ENCODE measurements at regions not wholly inside any gene's neighbourhood (a gene's known extent, or its start where the extent isn't known, plus 50 kb on each side); places are given as distances from the start of the nearest gene placed in this dataset.

DNA sequence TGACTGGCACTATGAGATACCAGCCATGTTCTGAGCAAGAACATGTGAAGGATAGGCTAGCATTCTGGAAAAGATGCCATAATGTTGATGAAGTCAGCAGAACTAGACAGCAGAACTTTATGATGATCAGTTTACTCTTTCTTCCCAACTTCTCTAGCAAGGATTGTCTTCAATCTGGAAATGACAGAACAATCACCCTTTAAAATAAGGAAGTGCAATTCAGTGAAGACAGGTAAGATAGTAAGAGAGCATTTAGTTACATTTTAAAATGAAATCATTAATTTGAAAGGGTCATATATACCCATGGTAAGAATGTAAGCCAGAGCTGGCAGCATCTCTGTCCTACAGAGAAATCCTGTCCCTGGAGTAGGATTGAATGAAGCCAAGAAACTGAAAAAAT lies 66.0 kb upstream of the C12orf71 start:
- Mint-ChIP-seq H3K4me3 (ENCODE audit: unreplicated experiment) (no peak overlapping the region), H3K4me1 (ENCODE audit: unreplicated experiment) (peaks cover 9% of the 10 kb centered on the region), H3K9me3 (ENCODE audit: unreplicated experiment) (no peaks in the 10 kb centered on the region), H3K36me3 (ENCODE audit: low read depth, unreplicated experiment) (no peaks in the 10 kb centered on the region), H3K27ac (ENCODE audit: unreplicated experiment) (no peak overlapping the region), H3K27me3 (ENCODE audit: unreplicated experiment) (no peaks in the 10 kb centered on the region)
- TF ChIP-seq, protein P1, sequence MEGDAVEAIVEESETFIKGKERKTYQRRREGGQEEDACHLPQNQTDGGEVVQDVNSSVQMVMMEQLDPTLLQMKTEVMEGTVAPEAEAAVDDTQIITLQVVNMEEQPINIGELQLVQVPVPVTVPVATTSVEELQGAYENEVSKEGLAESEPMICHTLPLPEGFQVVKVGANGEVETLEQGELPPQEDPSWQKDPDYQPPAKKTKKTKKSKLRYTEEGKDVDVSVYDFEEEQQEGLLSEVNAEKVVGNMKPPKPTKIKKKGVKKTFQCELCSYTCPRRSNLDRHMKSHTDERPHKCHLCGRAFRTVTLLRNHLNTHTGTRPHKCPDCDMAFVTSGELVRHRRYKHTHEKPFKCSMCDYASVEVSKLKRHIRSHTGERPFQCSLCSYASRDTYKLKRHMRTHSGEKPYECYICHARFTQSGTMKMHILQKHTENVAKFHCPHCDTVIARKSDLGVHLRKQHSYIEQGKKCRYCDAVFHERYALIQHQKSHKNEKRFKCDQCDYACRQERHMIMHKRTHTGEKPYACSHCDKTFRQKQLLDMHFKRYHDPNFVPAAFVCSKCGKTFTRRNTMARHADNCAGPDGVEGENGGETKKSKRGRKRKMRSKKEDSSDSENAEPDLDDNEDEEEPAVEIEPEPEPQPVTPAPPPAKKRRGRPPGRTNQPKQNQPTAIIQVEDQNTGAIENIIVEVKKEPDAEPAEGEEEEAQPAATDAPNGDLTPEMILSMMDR (IDR thresholded peaks at IDR 0.05; ENCODE audit: unreplicated experiment) = no peak
- no peak for DNase-seq (ENCODE audit: low spot score)

GRCh38 chr12:27148791-27149190 lies 66.4 kb upstream of the C12orf71 start:
- H3K27ac Mint-ChIP-seq (ENCODE audit: unreplicated experiment) = no peak overlapping the region
- no peaks in the 10 kb centered on the region for H3K36me3 Mint-ChIP-seq (ENCODE audit: low read depth, unreplicated experiment)
- DNase-seq (ENCODE audit: low spot score) = no peak
- peaks cover 9% of the 10 kb centered on the region for H3K4me1 Mint-ChIP-seq (ENCODE audit: unreplicated experiment)
- H3K9me3 Mint-ChIP-seq (ENCODE audit: unreplicated experiment) = no peaks in the 10 kb centered on the region
- no peak overlapping the region for H3K4me3 Mint-ChIP-seq (ENCODE audit: unreplicated experiment)
- TF ChIP-seq, protein P1 (IDR thresholded peaks at IDR 0.05; ENCODE audit: unreplicated experiment) = no peak
- H3K27me3 Mint-ChIP-seq (ENCODE audit: unreplicated experiment) = no peaks in the 10 kb centered on the region

DNA sequence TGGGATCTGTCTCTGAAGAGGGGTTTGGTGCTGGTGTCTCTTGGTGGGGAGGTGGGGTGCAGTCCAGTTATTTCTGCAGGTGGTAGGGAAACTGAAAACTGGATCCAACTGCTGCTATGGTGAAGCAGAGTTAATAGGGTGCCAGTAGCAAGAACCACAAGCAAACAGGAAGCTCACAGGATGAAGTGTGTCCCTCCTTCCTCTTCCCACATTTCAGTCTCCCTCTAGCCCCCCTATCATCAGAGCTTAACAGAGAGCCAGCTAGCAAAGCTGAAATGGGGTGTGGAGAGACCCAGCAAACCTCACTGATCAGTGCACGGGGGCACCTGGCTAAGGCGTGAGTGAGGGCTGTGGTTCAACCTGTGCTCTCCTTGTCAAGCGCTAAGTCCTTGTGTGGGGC lies 69.1 kb upstream of the C12orf71 start:
- TF ChIP-seq, protein P1 (IDR thresholded peaks at IDR 0.05; ENCODE audit: unreplicated experiment) = no peak

DNA sequence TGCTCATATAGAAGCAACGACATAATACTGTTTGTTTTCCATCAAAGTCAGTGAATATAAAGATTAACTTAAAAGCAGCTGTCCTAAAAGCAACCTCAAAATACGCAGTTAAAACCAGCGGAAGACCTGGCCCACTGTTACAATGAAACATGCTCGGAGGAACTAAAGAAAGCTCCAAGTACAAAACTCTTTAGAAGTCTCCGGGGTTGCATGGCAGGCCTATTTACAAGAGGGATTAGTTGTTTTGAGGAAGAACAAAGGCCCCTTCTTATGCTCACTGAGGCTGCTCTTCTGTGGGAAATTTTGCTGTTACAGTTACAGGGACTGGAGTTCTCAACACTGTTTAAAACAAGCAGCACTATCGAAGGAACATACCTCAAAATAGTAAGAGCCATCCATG lies 75.9 kb upstream of the C12orf71 start:
- DNase-seq (ENCODE audit: low spot score) = no peak
- H3K27ac Mint-ChIP-seq (ENCODE audit: unreplicated experiment) = no peak overlapping the region
- TF ChIP-seq, protein P1 (IDR thresholded peaks at IDR 0.05; ENCODE audit: unreplicated experiment) = no peak

More for the DNA sequence above, 69.1 kb upstream of the C12orf71 start:
- no peak for DNase-seq (ENCODE audit: low spot score)
- peaks cover 9% of the 10 kb centered on the region for H3K4me1 Mint-ChIP-seq (ENCODE audit: unreplicated experiment)
- no peaks in the 10 kb centered on the region for H3K36me3 Mint-ChIP-seq (ENCODE audit: low read depth, unreplicated experiment)
- no peak overlapping the region for H3K4me3 Mint-ChIP-seq (ENCODE audit: unreplicated experiment)
- H3K9me3 Mint-ChIP-seq (ENCODE audit: unreplicated experiment) = no peaks in the 10 kb centered on the region
- H3K27ac Mint-ChIP-seq (ENCODE audit: unreplicated experiment) = no peak overlapping the region
- no peaks in the 10 kb centered on the region for H3K27me3 Mint-ChIP-seq (ENCODE audit: unreplicated experiment)

GRCh38 chr12:27161458-27162228 lies 79.3 kb upstream of the C12orf71 start:
- Mint-ChIP-seq H3K4me3 (ENCODE audit: unreplicated experiment) (no peak overlapping the region), H3K36me3 (ENCODE audit: low read depth, unreplicated experiment) (no peaks in the 10 kb centered on the region), H3K27me3 (ENCODE audit: unreplicated experiment) (no peaks in the 10 kb centered on the region), H3K27ac (ENCODE audit: unreplicated experiment) (no peak overlapping the region), H3K9me3 (ENCODE audit: unreplicated experiment) (no peaks in the 10 kb centered on the region), H3K4me1 (ENCODE audit: unreplicated experiment) (no peaks in the 10 kb centered on the region)
- DNase-seq (ENCODE audit: low spot score) = no peak
- TF ChIP-seq, protein P1 (IDR thresholded peaks at IDR 0.05; ENCODE audit: unreplicated experiment) = no peak

More for the DNA sequence above, 75.9 kb upstream of the C12orf71 start:
- no peaks in the 10 kb centered on the region for H3K36me3 Mint-ChIP-seq (ENCODE audit: low read depth, unreplicated experiment)
- H3K27me3 Mint-ChIP-seq (ENCODE audit: unreplicated experiment) = no peaks in the 10 kb centered on the region
- H3K9me3 Mint-ChIP-seq (ENCODE audit: unreplicated experiment) = no peaks in the 10 kb centered on the region
- no peak overlapping the region for H3K4me3 Mint-ChIP-seq (ENCODE audit: unreplicated experiment)
- no peaks in the 10 kb centered on the region for H3K4me1 Mint-ChIP-seq (ENCODE audit: unreplicated experiment)

Data from endothelial cell (in vitro differentiated cells).